CD14-positive monocyte (primary cell): ENCODE measurements at regions not wholly inside any gene's neighbourhood (a gene's known extent, or its start where the extent isn't known, plus 50 kb on each side); places are given as distances from the start of the nearest gene placed in this dataset.

Experiments
- DNase-seq, 3 donors: peaks; one replicate each; pipeline ENCODE4 v3.0.0-alpha.2; 2011 to 2022
- H2AFZ ChIP-seq: 2 replicates; pipeline ENCODE4 v1.6.0; 2012; ENCODE audit warnings: mild to moderate bottlenecking, low read depth, low read length, inconsistent platforms; ENCODE audit not compliant: insufficient read depth, poor library complexity, severe bottlenecking
- H3K27ac ChIP-seq, 2 donors: 1 replicate in 1 of 2; 2 replicates in 1 of 2; pipeline ENCODE4 v1.5.1; 2012 to 2013; ENCODE audit warnings: low read length in 2 of 2, control low read depth in 1 of 2, inconsistent platforms in 1 of 2, low read depth in 1 of 2, mild to moderate bottlenecking in 1 of 2
- H3K27me3 ChIP-seq, 2 donors: one replicate each; pipeline versions ENCODE4 v1.6.0 to v1.6.1; 2011 to 2013; ENCODE audit warnings: low read length in 2 of 2; ENCODE audit not compliant: control insufficient read depth in 2 of 2, insufficient read depth in 2 of 2
- H3K36me3 ChIP-seq, 2 donors: replicated peaks in 1 of 2; 1 replicate in 1 of 2; 2 replicates in 1 of 2; pipeline versions ENCODE4 v1.5.1 to v1.6.1; 2012 to 2013; ENCODE audit warnings: low read length in 2 of 2, control low read depth in 1 of 2, inconsistent platforms in 1 of 2, mild to moderate bottlenecking in 1 of 2; ENCODE audit not compliant: insufficient read depth in 2 of 2, control insufficient read depth in 1 of 2
- H3K4me1 ChIP-seq, 2 donors: 1 replicate in 1 of 2; 2 replicates in 1 of 2; pipeline versions ENCODE4 v1.5.1 to v1.6.1; 2012 to 2013; ENCODE audit warnings: low read length in 2 of 2, control low read depth in 1 of 2, inconsistent platforms in 1 of 2, mild to moderate bottlenecking in 1 of 2, moderate library complexity in 1 of 2; ENCODE audit not compliant: insufficient read depth in 2 of 2, control insufficient read depth in 1 of 2
- H3K4me2 ChIP-seq: replicated peaks from 2 replicates; pipeline ENCODE3; 2012; ENCODE audit warnings: low read length, moderate library complexity, mild to moderate bottlenecking; ENCODE audit not compliant: poor library complexity, severe bottlenecking; ENCODE audit errors: extremely low read depth
- H3K4me3 ChIP-seq, 3 experiments: fragments of 200-600 bp in 1 of 3; sonication (generic) in 1 of 3; replicated peaks in 1 of 3; 1 replicate in 2 of 3; 2 replicates in 1 of 3; pipeline ENCODE4 v1.5.1; 2011 to 2013; ENCODE audit warnings: low read length in 3 of 3, mild to moderate bottlenecking in 3 of 3, control low read depth in 2 of 3, low read depth in 2 of 3, inconsistent platforms in 1 of 3, moderate library complexity in 1 of 3
- H3K79me2 ChIP-seq: 2 replicates; pipeline ENCODE4 v1.6.0; 2012; ENCODE audit warnings: mild to moderate bottlenecking, control low read depth, inconsistent platforms, low read length, moderate library complexity; ENCODE audit not compliant: insufficient read depth
- H3K9ac ChIP-seq: 2 replicates; pipeline ENCODE4 v1.6.0; 2017; ENCODE audit warnings: low read length, mild to moderate bottlenecking; ENCODE audit not compliant: insufficient read depth, poor library complexity, severe bottlenecking
- H3K9me3 ChIP-seq, 2 donors: replicated peaks in 1 of 2; 1 replicate in 1 of 2; 2 replicates in 1 of 2; pipeline versions ENCODE4 v1.5.1 to v1.6.1; 2012 to 2013; ENCODE audit warnings: low read length in 2 of 2, control low read depth in 1 of 2; ENCODE audit not compliant: control insufficient read depth in 1 of 2, insufficient read depth in 1 of 2
- H4K20me1 ChIP-seq: 2 replicates; pipeline ENCODE4 v1.6.0; 2012; ENCODE audit warnings: mild to moderate bottlenecking, low read length, control low read depth, moderate library complexity; ENCODE audit not compliant: insufficient read depth
- H3K27ac Mint-ChIP-seq, 7 donors: one replicate each; pipeline ENCODE4 v1.8.0; 2020; ENCODE audit warnings: mild to moderate bottlenecking in 7 of 7, mixed read lengths in 7 of 7, moderate library complexity in 6 of 7, inconsistent platforms in 2 of 7
- H3K27me3 Mint-ChIP-seq, 3 donors: one replicate each; pipeline ENCODE4 v1.8.0; 2021 to 2022; ENCODE audit warnings: low read depth in 3 of 3, mild to moderate bottlenecking in 3 of 3, mixed read lengths in 3 of 3, moderate library complexity in 3 of 3, inconsistent platforms in 1 of 3
- H3K36me3 Mint-ChIP-seq, 2 donors: one replicate each; pipeline ENCODE4 v1.8.0; 2020; ENCODE audit warnings: mixed read lengths in 2 of 2, inconsistent platforms in 1 of 2, mild to moderate bottlenecking in 1 of 2
- H3K4me1 Mint-ChIP-seq: one replicate; pipeline ENCODE4 v1.8.0; 2020; ENCODE audit warnings: mild to moderate bottlenecking, mixed read lengths
- H3K4me3 Mint-ChIP-seq, 2 donors: one replicate each; pipeline ENCODE4 v1.8.0; 2020; ENCODE audit warnings: mild to moderate bottlenecking in 2 of 2, mixed read lengths in 2 of 2, moderate library complexity in 1 of 2
- H3K9me3 Mint-ChIP-seq, 7 donors: one replicate each; pipeline ENCODE4 v1.8.0; 2020 to 2022; ENCODE audit warnings: mixed read lengths in 7 of 7, mild to moderate bottlenecking in 6 of 7, moderate library complexity in 6 of 7, inconsistent platforms in 2 of 7
- WGBS: methylation state at CpG from one replicate; pipeline ENCODE4 v1.1.5; 2013; ENCODE audit warnings: missing lambda C conversion rate; ENCODE audit not compliant: insufficient coverage; 5-methylcytosine and 5-hydroxymethylcytosine counted together
- intact Hi-C, 2 donors: fragments of 100-400 bp; cut with micrococcal nuclease; formaldehyde crosslinking; loops; one replicate each; pipeline versions ENCODE4 v1.15.0 to v1.15.1; 2023
- TF ChIP-seq, protein P1 (sequence below): fragments of 200-600 bp; IDR thresholded peaks from one replicate; pipeline ENCODE4 v1.8.0; 2022; ENCODE audit warnings: antibody characterized with exemption, mild to moderate bottlenecking

- Histone ChIP-seq H3K27ac (no peak overlapping the region), H3K79me2 (no peaks in the 10 kb centered on the region), H3K4me3 (no peak overlapping the region), H3K9me3 (no peaks in the 10 kb centered on the region), H4K20me1 (no peaks in the 10 kb centered on the region), H3K4me1 (no peaks in the 10 kb centered on the region), H2AFZ (no peak overlapping the region), H3K4me2 (no peak overlapping the region), H3K36me3 (no peaks in the 10 kb centered on the region), H3K9ac (no peak overlapping the region), H3K27me3 (no peaks in the 10 kb centered on the region)
- H3K4me3 Mint-ChIP-seq: no peak overlapping the region
- no peaks in the 10 kb centered on the region for H3K27me3 Mint-ChIP-seq
- TF ChIP-seq, protein P1, sequence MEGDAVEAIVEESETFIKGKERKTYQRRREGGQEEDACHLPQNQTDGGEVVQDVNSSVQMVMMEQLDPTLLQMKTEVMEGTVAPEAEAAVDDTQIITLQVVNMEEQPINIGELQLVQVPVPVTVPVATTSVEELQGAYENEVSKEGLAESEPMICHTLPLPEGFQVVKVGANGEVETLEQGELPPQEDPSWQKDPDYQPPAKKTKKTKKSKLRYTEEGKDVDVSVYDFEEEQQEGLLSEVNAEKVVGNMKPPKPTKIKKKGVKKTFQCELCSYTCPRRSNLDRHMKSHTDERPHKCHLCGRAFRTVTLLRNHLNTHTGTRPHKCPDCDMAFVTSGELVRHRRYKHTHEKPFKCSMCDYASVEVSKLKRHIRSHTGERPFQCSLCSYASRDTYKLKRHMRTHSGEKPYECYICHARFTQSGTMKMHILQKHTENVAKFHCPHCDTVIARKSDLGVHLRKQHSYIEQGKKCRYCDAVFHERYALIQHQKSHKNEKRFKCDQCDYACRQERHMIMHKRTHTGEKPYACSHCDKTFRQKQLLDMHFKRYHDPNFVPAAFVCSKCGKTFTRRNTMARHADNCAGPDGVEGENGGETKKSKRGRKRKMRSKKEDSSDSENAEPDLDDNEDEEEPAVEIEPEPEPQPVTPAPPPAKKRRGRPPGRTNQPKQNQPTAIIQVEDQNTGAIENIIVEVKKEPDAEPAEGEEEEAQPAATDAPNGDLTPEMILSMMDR: no peak
- no peaks in the 10 kb centered on the region for H3K4me1 Mint-ChIP-seq
- intact Hi-C loops: no loop called here
- WGBS: no CpG with 5 or more reads among the region's 3 CpGs
- H3K27ac Mint-ChIP-seq: no peak overlapping the region
- H3K9me3 Mint-ChIP-seq: no peaks in the 10 kb centered on the region
- DNase-seq: no peak
- H3K36me3 Mint-ChIP-seq: no peaks in the 10 kb centered on the region
Observed at GRCh38 chr2:220654322-220654721, 917.8 kb downstream of the EPHA4 start.

DNA sequence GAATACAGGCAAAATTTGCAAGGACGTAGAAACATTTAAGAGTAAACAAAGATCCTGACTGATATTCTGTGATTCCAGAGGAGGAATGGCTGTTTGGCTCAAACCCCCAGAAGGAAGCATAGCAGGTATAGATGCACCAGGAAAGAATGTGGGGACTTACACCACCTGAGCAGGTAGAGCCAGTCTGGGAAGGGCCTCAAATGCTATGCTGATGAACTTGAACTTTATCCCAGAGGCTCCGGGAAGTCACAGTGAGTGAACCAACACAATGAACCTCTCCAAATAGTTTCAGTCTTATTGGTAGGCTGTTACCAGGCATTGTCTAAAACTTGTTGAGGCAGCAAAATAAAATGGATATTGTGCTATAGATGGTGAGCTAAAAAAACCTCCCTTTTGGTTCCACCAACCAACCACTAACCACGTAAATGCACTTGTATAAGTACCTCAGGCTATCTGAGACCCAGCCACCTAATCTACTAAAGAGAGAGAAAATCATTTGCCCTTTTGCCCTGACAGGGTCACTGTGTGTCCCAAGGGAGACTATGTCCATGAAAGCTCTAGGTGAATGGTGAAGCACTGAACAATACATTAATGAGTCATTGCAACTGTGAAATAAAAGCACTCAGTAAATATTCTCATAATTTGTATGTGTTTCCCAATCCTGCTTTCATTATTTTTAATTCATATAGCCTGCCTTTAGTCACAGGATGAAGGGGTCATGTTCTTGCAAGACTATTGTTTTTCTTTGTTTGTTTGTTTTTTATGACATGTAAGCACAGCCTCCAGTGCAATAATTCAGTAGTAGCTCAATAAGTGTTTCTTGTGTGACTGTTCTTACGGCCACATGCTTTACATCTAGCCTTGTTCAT lies 911.6 kb downstream of the EPHA4 start:
- intact Hi-C loops: no loop called here
- Mint-ChIP-seq H3K27me3 (no peaks in the 10 kb centered on the region), H3K4me1 (no peaks in the 10 kb centered on the region), H3K27ac (no peak overlapping the region), H3K9me3 (peaks cover 0 to 1% (median 0%) of the 10 kb centered on the region in 7 donors), H3K4me3 (no peak overlapping the region), H3K36me3 (no peaks in the 10 kb centered on the region)
- Histone ChIP-seq H3K9ac (no peak overlapping the region), H3K4me3 (no peak overlapping the region), H3K9me3 (no peaks in the 10 kb centered on the region), H3K4me2 (no peak overlapping the region), H3K79me2 (no peaks in the 10 kb centered on the region), H2AFZ (no peak overlapping the region), H3K36me3 (no peaks in the 10 kb centered on the region), H3K4me1 (no peaks in the 10 kb centered on the region), H4K20me1 (no peaks in the 10 kb centered on the region), H3K27me3 (no peaks in the 10 kb centered on the region), H3K27ac (no peak overlapping the region)
- 94% methylated on average over 2 of the region's 4 CpGs for WGBS
- no peak for DNase-seq
- TF ChIP-seq, protein P1: no peak
